Kidney epithelial cell (primary cell): ENCODE measurements at regions not wholly inside any gene's neighbourhood (a gene's known extent, or its start where the extent isn't known, plus 50 kb on each side); places are given as distances from the start of the nearest gene placed in this dataset.

Source experiments
- DNase-seq: peaks from one replicate; pipeline ENCODE4 v3.0.0-alpha.2; 2010; ENCODE audit warnings: low read depth
- H3K27me3 ChIP-seq: 2 replicates; pipeline ENCODE4 v1.6.0; 2011; ENCODE audit warnings: low read length; ENCODE audit not compliant: control insufficient read depth, insufficient read depth
- H3K36me3 ChIP-seq: 2 replicates; pipeline ENCODE4 v1.5.1; 2011; ENCODE audit warnings: low read length; ENCODE audit not compliant: control insufficient read depth, insufficient read depth
- H3K4me3 ChIP-seq: 2 replicates; pipeline ENCODE4 v1.5.1; 2011; ENCODE audit warnings: low read depth, mild to moderate bottlenecking, control low read depth, low read length
- TF ChIP-seq, protein P1 (sequence below): IDR thresholded peaks from 2 replicates; pipeline ENCODE4 v1.5.1; 2011; ENCODE audit warnings: mild to moderate bottlenecking, moderate library complexity, low read length, control low read depth, inconsistent platforms; ENCODE audit not compliant: insufficient read depth, poor library complexity, severe bottlenecking

DNA sequence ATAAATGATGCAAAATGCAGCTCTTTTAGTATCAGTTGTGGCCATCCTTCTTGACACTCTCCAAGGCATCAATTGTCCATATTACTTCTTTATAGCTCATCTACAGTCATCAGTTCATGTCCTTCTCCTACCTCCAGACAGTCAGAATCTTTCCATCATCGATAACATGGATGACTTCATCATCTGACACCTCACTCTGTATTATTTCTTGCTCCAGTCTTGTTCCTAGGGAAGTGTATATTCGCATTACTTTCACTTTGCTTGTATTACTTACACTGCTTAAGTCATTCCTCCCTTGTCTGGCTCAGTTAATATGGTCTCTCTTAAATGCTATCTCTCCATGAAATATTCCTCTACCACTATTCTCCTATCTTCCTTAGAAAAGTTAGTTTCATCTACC, 999.1 kb upstream of the SLC10A2 start:
- Histone ChIP-seq H3K36me3 (no peaks in the 10 kb centered on the region), H3K27me3 (no peaks in the 10 kb centered on the region), H3K4me3 (no peak overlapping the region)
- TF ChIP-seq, protein P1, sequence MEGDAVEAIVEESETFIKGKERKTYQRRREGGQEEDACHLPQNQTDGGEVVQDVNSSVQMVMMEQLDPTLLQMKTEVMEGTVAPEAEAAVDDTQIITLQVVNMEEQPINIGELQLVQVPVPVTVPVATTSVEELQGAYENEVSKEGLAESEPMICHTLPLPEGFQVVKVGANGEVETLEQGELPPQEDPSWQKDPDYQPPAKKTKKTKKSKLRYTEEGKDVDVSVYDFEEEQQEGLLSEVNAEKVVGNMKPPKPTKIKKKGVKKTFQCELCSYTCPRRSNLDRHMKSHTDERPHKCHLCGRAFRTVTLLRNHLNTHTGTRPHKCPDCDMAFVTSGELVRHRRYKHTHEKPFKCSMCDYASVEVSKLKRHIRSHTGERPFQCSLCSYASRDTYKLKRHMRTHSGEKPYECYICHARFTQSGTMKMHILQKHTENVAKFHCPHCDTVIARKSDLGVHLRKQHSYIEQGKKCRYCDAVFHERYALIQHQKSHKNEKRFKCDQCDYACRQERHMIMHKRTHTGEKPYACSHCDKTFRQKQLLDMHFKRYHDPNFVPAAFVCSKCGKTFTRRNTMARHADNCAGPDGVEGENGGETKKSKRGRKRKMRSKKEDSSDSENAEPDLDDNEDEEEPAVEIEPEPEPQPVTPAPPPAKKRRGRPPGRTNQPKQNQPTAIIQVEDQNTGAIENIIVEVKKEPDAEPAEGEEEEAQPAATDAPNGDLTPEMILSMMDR: no peak
- DNase-seq: no peak

DNA sequence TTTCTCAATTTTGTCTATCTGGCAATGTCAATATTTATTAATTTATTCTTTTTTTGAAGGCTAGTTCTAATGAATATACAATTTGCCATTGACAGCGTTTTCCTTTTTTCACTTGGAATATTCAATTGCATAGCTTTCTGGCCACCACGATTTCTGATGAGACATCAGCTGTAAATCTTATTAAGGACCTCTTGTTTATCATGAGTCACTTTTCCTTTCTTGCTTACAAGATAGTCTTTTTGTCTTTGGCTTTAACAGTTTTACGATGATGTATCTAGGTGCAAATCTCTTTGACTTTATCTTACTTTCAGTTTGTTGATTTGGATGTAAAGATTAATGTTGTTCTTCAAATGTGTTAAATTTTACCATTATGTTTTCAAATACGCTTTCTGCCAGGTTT, 991.6 kb upstream of the SLC10A2 start:
- Histone ChIP-seq H3K27me3 (no peaks in the 10 kb centered on the region), H3K4me3 (no peak overlapping the region), H3K36me3 (no peaks in the 10 kb centered on the region)
- TF ChIP-seq, protein P1: no peak
- DNase-seq: no peak

DNA sequence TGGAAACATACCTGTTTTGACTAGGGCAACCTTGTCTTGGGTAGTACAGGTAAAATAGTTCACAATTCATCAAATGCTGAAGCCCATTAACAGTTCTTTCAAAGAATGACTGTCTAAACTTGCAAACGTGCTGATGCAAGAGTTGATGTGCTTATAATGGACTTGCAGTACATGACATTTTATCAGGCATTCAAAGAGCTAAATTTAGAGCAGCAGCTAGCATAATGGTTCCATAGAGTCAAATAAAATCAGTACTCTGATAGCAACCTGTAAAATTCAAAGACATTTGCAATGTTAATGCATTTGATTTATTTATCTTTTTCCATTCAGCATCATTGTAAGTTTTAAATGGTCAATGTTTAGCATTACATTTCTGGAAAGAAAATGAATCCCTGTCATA, 979.7 kb upstream of the SLC10A2 start:
- no peak for DNase-seq
- Histone ChIP-seq H3K4me3 (no peak overlapping the region), H3K27me3 (no peaks in the 10 kb centered on the region), H3K36me3 (no peaks in the 10 kb centered on the region)
- TF ChIP-seq, protein P1: no peak

DNA sequence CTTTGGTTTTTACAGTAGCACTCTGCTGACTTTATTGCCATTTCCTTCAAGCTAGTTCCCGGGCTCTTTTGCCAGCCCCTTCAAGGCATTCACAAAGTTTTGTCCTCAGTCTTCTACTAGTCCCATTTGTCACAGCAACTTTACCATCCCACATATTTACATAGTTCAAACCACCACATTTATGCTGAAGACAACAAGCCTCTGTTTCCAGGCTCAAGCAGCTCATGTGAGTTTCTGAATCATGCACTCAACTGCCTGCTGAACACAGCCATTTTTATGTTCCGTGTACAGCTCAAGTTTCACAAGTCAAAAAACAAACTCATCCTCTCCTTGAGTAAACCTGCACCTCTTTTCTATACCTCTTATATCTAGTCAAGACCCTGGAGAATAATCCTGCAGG, 977.0 kb upstream of the SLC10A2 start:
- no peak for DNase-seq
- H3K4me3 ChIP-seq: no peak overlapping the region
- TF ChIP-seq, protein P1: no peak
- H3K36me3 ChIP-seq: no peaks in the 10 kb centered on the region
- no peaks in the 10 kb centered on the region for H3K27me3 ChIP-seq

DNA sequence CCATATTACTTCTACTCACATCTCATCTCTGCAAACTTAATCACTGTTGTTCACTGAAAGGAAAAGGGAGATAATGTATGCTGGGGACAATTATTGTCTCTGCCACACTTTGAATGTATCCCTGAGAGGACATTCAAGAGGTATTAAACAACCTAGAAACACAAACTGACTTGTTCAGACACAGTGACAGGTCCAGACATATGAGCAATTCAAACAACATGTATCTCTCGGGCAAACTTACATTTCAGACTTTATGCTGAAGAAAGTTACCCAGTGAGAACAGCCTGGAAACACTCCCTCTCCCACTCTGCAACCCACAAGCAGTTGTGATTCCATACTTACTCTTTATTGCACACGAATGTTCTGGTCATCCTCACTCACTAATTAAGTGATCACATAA, 968.7 kb upstream of the SLC10A2 start:
- no peak for DNase-seq

DNA sequence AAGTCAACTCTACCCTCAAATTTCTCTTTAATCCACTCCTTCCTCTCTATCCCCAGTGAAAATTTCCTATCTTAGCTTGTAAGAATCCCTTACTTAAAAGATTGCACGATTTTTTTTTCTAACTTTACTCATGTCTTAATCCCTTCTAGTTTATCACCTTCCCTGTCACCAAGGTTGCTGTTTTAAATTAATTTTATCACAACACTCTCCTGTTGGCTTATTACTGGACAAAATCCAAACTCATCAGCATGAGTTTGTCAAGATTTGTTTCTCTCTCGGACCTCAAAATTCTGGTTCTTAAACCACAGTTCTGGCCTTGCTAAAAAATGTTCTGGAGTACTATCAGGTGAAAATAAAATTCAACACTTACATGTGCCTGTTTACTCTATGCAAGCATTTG, 959.1 kb upstream of the SLC10A2 start:
- no peaks in the 10 kb centered on the region for H3K27me3 ChIP-seq
- H3K36me3 ChIP-seq: no peaks in the 10 kb centered on the region
- no peak for DNase-seq
- TF ChIP-seq, protein P1: no peak
- no peak overlapping the region for H3K4me3 ChIP-seq

More for the DNA sequence above, 968.7 kb upstream of the SLC10A2 start:
- TF ChIP-seq, protein P1: no peak
- Histone ChIP-seq H3K36me3 (no peaks in the 10 kb centered on the region), H3K4me3 (no peak overlapping the region), H3K27me3 (no peaks in the 10 kb centered on the region)
